ENCODE measurements at regions not wholly inside any gene's neighbourhood (a gene's known extent, or its start where the extent isn't known, plus 50 kb on each side); places are given as distances from the start of the nearest gene placed in this dataset.

- DNase-seq (ENCODE audit: low spot score) (no peak), ATAC-seq (ENCODE audit: insufficient number of reproducible peaks, low FRiP score, low read depth) (no peak)
- TF ChIP-seq CTCF (IDR thresholded peaks at IDR 0.05), result no peak
- no peaks in the 10 kb centered on the region for H3K4me1 ChIP-seq (ENCODE audit: control insufficient read depth in 1 of 2, low read depth in 2 of 2)
- no peaks in the 10 kb centered on the region for H3K36me3 ChIP-seq
- no peak overlapping the region for H3K27ac ChIP-seq
- H3K4me3 ChIP-seq, result no peak overlapping the region
- no peaks in the 10 kb centered on the region for H3K27me3 ChIP-seq (replicated peaks; ENCODE audit: insufficient read depth)
- no peaks in the 10 kb centered on the region for H3K9me3 ChIP-seq
Observed at GRCh38 chr5:71859515-71859914, 140.4 kb downstream of the CARTPT start.

- DNase-seq (ENCODE audit: low spot score), result no peak
- Histone ChIP-seq H3K27ac (no peak overlapping the region), H3K9me3 (no peaks in the 10 kb centered on the region), H3K36me3 (no peaks in the 10 kb centered on the region), H3K4me3 (no peak overlapping the region), H3K27me3 (replicated peaks; ENCODE audit: insufficient read depth) (no peaks in the 10 kb centered on the region), H3K4me1 (ENCODE audit: control insufficient read depth in 1 of 2, low read depth in 2 of 2) (peaks cover 2 to 5% of the 10 kb centered on the region in 2 donors)
- no peak for ATAC-seq (ENCODE audit: insufficient number of reproducible peaks, low FRiP score, low read depth)
- no peak for TF ChIP-seq CTCF (IDR thresholded peaks at IDR 0.05)
Observed at GRCh38 chr5:71860048-71860447, 141.0 kb downstream of the CARTPT start.

- DNase-seq (ENCODE audit: low spot score) (no peak), ATAC-seq (ENCODE audit: insufficient number of reproducible peaks, low FRiP score, low read depth) (no peak)
- Histone ChIP-seq H3K36me3 (no peaks in the 10 kb centered on the region), H3K4me1 (ENCODE audit: control insufficient read depth in 1 of 2, low read depth in 2 of 2) (peaks cover 13 to 17% of the 10 kb centered on the region in 2 donors), H3K27me3 (replicated peaks; ENCODE audit: insufficient read depth) (no peaks in the 10 kb centered on the region), H3K4me3 (no peak overlapping the region), H3K27ac (no peak overlapping the region), H3K9me3 (no peaks in the 10 kb centered on the region)
- TF ChIP-seq CTCF (IDR thresholded peaks at IDR 0.05), result no peak
Observed at GRCh38 chr5:71861682-71862081, 142.6 kb downstream of the CARTPT start.

- no peak for DNase-seq (ENCODE audit: low spot score)
- peaks cover 13 to 17% of the 10 kb centered on the region in 2 donors for H3K4me1 ChIP-seq (ENCODE audit: control insufficient read depth in 1 of 2, low read depth in 2 of 2)
- H3K36me3 ChIP-seq, result no peaks in the 10 kb centered on the region
- H3K9me3 ChIP-seq, result no peaks in the 10 kb centered on the region
- no peak overlapping the region for H3K4me3 ChIP-seq
- no peak for TF ChIP-seq CTCF (IDR thresholded peaks at IDR 0.05)
- H3K27me3 ChIP-seq (replicated peaks; ENCODE audit: insufficient read depth), result no peaks in the 10 kb centered on the region
- H3K27ac ChIP-seq, result no peak overlapping the region
- no peak for ATAC-seq (ENCODE audit: insufficient number of reproducible peaks, low FRiP score, low read depth)
Observed at GRCh38 chr5:71862087-71862486, 143.0 kb downstream of the CARTPT start.

GRCh38 chr5:71862507-71863060, 143.5 kb downstream of the CARTPT start:
- no peak overlapping the region for H3K27ac ChIP-seq
- no peaks in the 10 kb centered on the region for H3K36me3 ChIP-seq
- no peak for DNase-seq (ENCODE audit: low spot score)
- H3K9me3 ChIP-seq, result no peaks in the 10 kb centered on the region
- H3K4me3 ChIP-seq, result no peak overlapping the region
- H3K4me1 ChIP-seq (ENCODE audit: control insufficient read depth in 1 of 2, low read depth in 2 of 2), result peaks cover 13 to 17% of the 10 kb centered on the region in 2 donors
- no peak for ATAC-seq (ENCODE audit: insufficient number of reproducible peaks, low FRiP score, low read depth)
- no peak for TF ChIP-seq CTCF (IDR thresholded peaks at IDR 0.05)
- H3K27me3 ChIP-seq (replicated peaks; ENCODE audit: insufficient read depth), result no peaks in the 10 kb centered on the region
